PC-9 (cell line): ENCODE measurements at regions not wholly inside any gene's neighbourhood (a gene's known extent, or its start where the extent isn't known, plus 50 kb on each side); places are given as distances from the start of the nearest gene placed in this dataset.

Source experiments
- BruUV-seq: library from RNA; stranded (reverse); fragments of 400-500 nt; replicated peaks from 2 replicates; lab custom pipeline; 2021; lab: Mats Ljungman, UMichigan
- CTCF ChIA-PET: fragments of 300-600 bp; sonication (Branson Sonifier 250); formaldehyde crosslinking; loops from one replicate; lab custom pipeline; 2022; ENCODE audit warnings: antibody characterized with exemption; lab: Charles Lee
- POLR2A ChIA-PET: fragments of 300-600 bp; sonication (Branson Sonifier 250); formaldehyde crosslinking; loops from one replicate; lab custom pipeline; 2022; ENCODE audit warnings: antibody characterized with exemption; ENCODE audit not compliant: unreplicated experiment; lab: Charles Lee
- DNase-seq, 2 experiments: peaks; one replicate each; pipeline versions ENCODE4 v3.0.0 to v3.0.0-alpha.2; 2015 to 2022; ENCODE audit warnings: mixed read lengths in 1 of 2
- H2AFZ ChIP-seq: fragments of 200-600 bp; sonication (generic); 2 replicates; pipeline ENCODE4 v1.8.1; 2017; ENCODE audit warnings: antibody characterized with exemption
- H3F3A ChIP-seq: fragments of 200-600 bp; sonication (generic); 2 replicates; pipeline ENCODE4 v1.8.1; 2017; ENCODE audit warnings: antibody characterized with exemption, mild to moderate bottlenecking, low read depth; ENCODE audit not compliant: insufficient read depth
- H3K27ac ChIP-seq: fragments of 200-600 bp; sonication (generic); 2 replicates; pipeline ENCODE4 v1.6.1; 2016; ENCODE audit warnings: mixed run types
- H3K27me3 ChIP-seq: fragments of 200-600 bp; sonication (generic); 2 replicates; pipeline ENCODE4 v1.6.1; 2016; ENCODE audit warnings: low read depth, mixed run types; ENCODE audit not compliant: insufficient read depth
- H3K36me3 ChIP-seq: fragments of 200-600 bp; sonication (generic); 2 replicates; pipeline ENCODE4 v1.6.1; 2016; ENCODE audit warnings: low read depth, mixed run types
- H3K4me1 ChIP-seq: fragments of 200-600 bp; sonication (generic); replicated peaks from 2 replicates; pipeline ENCODE4 v1.6.1; 2016; ENCODE audit warnings: mixed run types; ENCODE audit not compliant: insufficient read depth
- H3K4me2 ChIP-seq: fragments of 200-600 bp; sonication (generic); 2 replicates; pipeline ENCODE4 v1.6.1; 2017; ENCODE audit warnings: mixed run types
- H3K4me3 ChIP-seq: fragments of 200-600 bp; sonication (generic); 2 replicates; pipeline ENCODE4 v1.6.1; 2016; ENCODE audit warnings: mixed run types
- H3K79me2 ChIP-seq: fragments of 200-600 bp; sonication (generic); 2 replicates; pipeline ENCODE4 v1.6.1; 2017; ENCODE audit warnings: low read depth, mixed run types
- H3K9me2 ChIP-seq: fragments of 200-600 bp; sonication (generic); 2 replicates; pipeline ENCODE4 v1.8.1; 2017; ENCODE audit warnings: mild to moderate bottlenecking; ENCODE audit not compliant: insufficient read depth
- H3K9me3 ChIP-seq: fragments of 200-600 bp; sonication (generic); 2 replicates; pipeline ENCODE4 v1.8.1; 2016; ENCODE audit warnings: low read depth; ENCODE audit not compliant: insufficient read depth
- H4K20me1 ChIP-seq: fragments of 200-600 bp; sonication (generic); 2 replicates; pipeline ENCODE4 v1.8.1; 2017; ENCODE audit not compliant: insufficient read depth
- CTCF ChIP-seq: fragments of 200-600 bp; sonication (generic); conservative IDR thresholded peaks from 2 replicates; pipeline ENCODE4 v1.6.1; 2017; ENCODE audit warnings: mixed run types, antibody characterized with exemption, mild to moderate bottlenecking, moderate library complexity
- EZH2 ChIP-seq: fragments of 200-600 bp; sonication (generic); IDR thresholded peaks from 2 replicates; pipeline ENCODE4 v1.8.0; 2017; ENCODE audit warnings: antibody characterized with exemption, low read depth
- intact Hi-C: fragments of 100-400 bp; cut with micrococcal nuclease; formaldehyde crosslinking; loops from one replicate; pipeline ENCODE4 v1.10.0; 2022; ENCODE audit not compliant: unreplicated experiment

- H3K27me3 ChIP-seq, result no peaks in the 10 kb centered on the region
- no peak for TF ChIP-seq EZH2
- no peak for TF ChIP-seq CTCF
- H2AFZ ChIP-seq, result no peak overlapping the region
- no peak for DNase-seq
- no peak overlapping the region for H3K27ac ChIP-seq
- no peaks in the 10 kb centered on the region for H4K20me1 ChIP-seq
- H3K4me3 ChIP-seq, result no peak overlapping the region
- ChIA-PET CTCF (no interaction called here), POLR2A (no interaction called here)
- H3F3A ChIP-seq, result no peaks in the 10 kb centered on the region
- intact Hi-C loops, result no loop called here
- no peaks in the 10 kb centered on the region for H3K9me2 ChIP-seq
- H3K36me3 ChIP-seq, result no peaks in the 10 kb centered on the region
- H3K4me2 ChIP-seq, result no peak overlapping the region
- BruUV-seq, result no TSS peak
- H3K79me2 ChIP-seq, result no peaks in the 10 kb centered on the region
- peaks cover 6% of the 10 kb centered on the region; the same call in 1 of the 2 replicates for H3K4me1 ChIP-seq
- H3K9me3 ChIP-seq, result no peaks in the 10 kb centered on the region
Measured at GRCh38 chr6:21710908-21711627, 117.5 kb downstream of the SOX4 start.

GRCh38 chr6:21712213-21712612 is 118.7 kb downstream of the SOX4 start:
- Histone ChIP-seq H3K4me2 (no peak overlapping the region), H3K27ac (no peak overlapping the region), H3K9me2 (no peaks in the 10 kb centered on the region), H4K20me1 (no peaks in the 10 kb centered on the region), H2AFZ (no peak overlapping the region), H3K4me1 (peaks cover 6% of the 10 kb centered on the region; the same call in 1 of the 2 replicates), H3K27me3 (no peaks in the 10 kb centered on the region), H3K79me2 (no peaks in the 10 kb centered on the region), H3K36me3 (no peaks in the 10 kb centered on the region), H3K9me3 (no peaks in the 10 kb centered on the region), H3F3A (no peaks in the 10 kb centered on the region), H3K4me3 (no peak overlapping the region)
- no TSS peak for BruUV-seq
- intact Hi-C loops, result no loop called here
- TF ChIP-seq CTCF, result no peak
- TF ChIP-seq EZH2, result no peak
- no peak for DNase-seq
- POLR2A ChIA-PET, result interaction anchor here (0.6 kb wide), 1 partner anchor 1718 kb away, joined by 4 read pairs; no protein-coding TSS in a partner anchor
- CTCF ChIA-PET, result no interaction called here

- H3K27ac ChIP-seq, result no peak overlapping the region
- H3K27me3 ChIP-seq, result no peaks in the 10 kb centered on the region
- no peak overlapping the region for H3K4me3 ChIP-seq
- H3F3A ChIP-seq, result no peaks in the 10 kb centered on the region
- H4K20me1 ChIP-seq, result no peaks in the 10 kb centered on the region
- H3K9me2 ChIP-seq, result no peaks in the 10 kb centered on the region
- CTCF ChIA-PET, result no interaction called here
- H3K36me3 ChIP-seq, result no peaks in the 10 kb centered on the region
- no peak for DNase-seq
- TF ChIP-seq CTCF (no peak), EZH2 (no peak)
- H3K79me2 ChIP-seq, result no peaks in the 10 kb centered on the region
- POLR2A ChIA-PET, result no interaction called here
- no peak overlapping the region for H3K4me2 ChIP-seq
- H3K9me3 ChIP-seq, result no peaks in the 10 kb centered on the region
- BruUV-seq, result no TSS peak
- intact Hi-C loops, result no loop called here
- no peak overlapping the region for H2AFZ ChIP-seq
- H3K4me1 ChIP-seq, result peaks cover 6% of the 10 kb centered on the region; the same call in 1 of the 2 replicates
Measured at GRCh38 chr6:21713481-21713880, 119.9 kb downstream of the SOX4 start.
